ENCODE measurements at regions not wholly inside any gene's neighbourhood (a gene's known extent, or its start where the extent isn't known, plus 50 kb on each side); places are given as distances from the start of the nearest gene placed in this dataset.

- Histone ChIP-seq H3K4me3 (ENCODE audit: low read length) (no peak overlapping the region), H3K27me3 (ENCODE audit: low read depth, low read length) (no peaks in the 10 kb centered on the region), H3K4me1 (ENCODE audit: low read length) (no peaks in the 10 kb centered on the region), H3K27ac (ENCODE audit: low read length) (no peak overlapping the region), H4K20me1 (ENCODE audit: insufficient read depth, low read length) (no peaks in the 10 kb centered on the region), H3K79me2 (ENCODE audit: low read length) (no peaks in the 10 kb centered on the region), H3K36me3 (replicated peaks; ENCODE audit: low read depth, low read length) (no peaks in the 10 kb centered on the region), H3K9me3 (ENCODE audit: insufficient read depth, low read length) (no peaks in the 10 kb centered on the region), H2AFZ (ENCODE audit: low read depth, low read length) (no peak overlapping the region), H3K9ac (ENCODE audit: low read length) (no peak overlapping the region), H3K4me2 (ENCODE audit: low read length) (no peak overlapping the region)
- no peak for TF ChIP-seq EZH2phosphoT487 (IDR thresholded peaks at IDR 0.05; ENCODE audit: low read depth)
These were observed 124.2 kb upstream of the KCNJ16 start for GRCh38 chr17:69950701-69951418.

DNA sequence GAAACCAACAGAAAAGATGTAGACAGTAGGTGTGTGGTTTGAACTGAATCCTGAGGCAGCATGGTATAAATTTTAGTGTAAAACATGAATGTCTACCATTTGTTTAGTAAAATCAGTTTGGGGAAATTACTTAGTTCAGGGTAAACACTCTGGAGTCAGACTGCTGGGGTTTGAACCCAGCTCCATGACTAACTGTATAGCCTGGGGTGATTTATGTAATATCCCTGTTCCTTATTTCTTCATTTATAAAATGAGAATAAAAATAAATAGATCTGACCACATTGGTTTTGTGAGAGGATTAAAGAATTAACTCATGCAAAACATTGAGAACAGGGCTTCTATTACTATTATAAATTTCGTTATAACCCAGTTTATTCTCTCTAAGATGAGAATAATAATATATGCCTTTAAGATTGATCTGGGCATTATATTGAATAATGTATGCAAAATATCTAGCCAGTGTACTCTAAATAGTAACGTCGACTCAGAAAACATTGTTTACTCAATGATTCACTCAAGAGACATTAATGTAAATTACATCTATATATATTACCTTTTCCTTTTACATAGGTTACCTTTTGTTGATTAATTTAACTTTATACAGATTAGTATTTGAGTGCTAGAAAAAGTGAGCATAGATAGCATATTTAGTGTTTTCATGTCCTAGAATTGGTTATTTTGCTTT lies 120.6 kb upstream of the KCNJ16 start:
- no peaks in the 10 kb centered on the region for H4K20me1 ChIP-seq (ENCODE audit: insufficient read depth, low read length)
- no peaks in the 10 kb centered on the region for H3K79me2 ChIP-seq (ENCODE audit: low read length)
- TF ChIP-seq, protein P1, sequence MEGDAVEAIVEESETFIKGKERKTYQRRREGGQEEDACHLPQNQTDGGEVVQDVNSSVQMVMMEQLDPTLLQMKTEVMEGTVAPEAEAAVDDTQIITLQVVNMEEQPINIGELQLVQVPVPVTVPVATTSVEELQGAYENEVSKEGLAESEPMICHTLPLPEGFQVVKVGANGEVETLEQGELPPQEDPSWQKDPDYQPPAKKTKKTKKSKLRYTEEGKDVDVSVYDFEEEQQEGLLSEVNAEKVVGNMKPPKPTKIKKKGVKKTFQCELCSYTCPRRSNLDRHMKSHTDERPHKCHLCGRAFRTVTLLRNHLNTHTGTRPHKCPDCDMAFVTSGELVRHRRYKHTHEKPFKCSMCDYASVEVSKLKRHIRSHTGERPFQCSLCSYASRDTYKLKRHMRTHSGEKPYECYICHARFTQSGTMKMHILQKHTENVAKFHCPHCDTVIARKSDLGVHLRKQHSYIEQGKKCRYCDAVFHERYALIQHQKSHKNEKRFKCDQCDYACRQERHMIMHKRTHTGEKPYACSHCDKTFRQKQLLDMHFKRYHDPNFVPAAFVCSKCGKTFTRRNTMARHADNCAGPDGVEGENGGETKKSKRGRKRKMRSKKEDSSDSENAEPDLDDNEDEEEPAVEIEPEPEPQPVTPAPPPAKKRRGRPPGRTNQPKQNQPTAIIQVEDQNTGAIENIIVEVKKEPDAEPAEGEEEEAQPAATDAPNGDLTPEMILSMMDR (IDR thresholded peaks at IDR 0.05; ENCODE audit: low read depth, low read length) = no peak
- no peak for TF ChIP-seq EZH2phosphoT487 (IDR thresholded peaks at IDR 0.05; ENCODE audit: low read depth)
- no peaks in the 10 kb centered on the region for H3K9me3 ChIP-seq (ENCODE audit: insufficient read depth, low read length)
- H3K4me2 ChIP-seq (ENCODE audit: low read length) = no peak overlapping the region
- no peak overlapping the region for H3K4me3 ChIP-seq (ENCODE audit: low read length)
- no peaks in the 10 kb centered on the region for H3K27me3 ChIP-seq (ENCODE audit: low read depth, low read length)
- H3K4me1 ChIP-seq (ENCODE audit: low read length) = no peaks in the 10 kb centered on the region
- no peak overlapping the region for H3K27ac ChIP-seq (ENCODE audit: low read length)
- H3K36me3 ChIP-seq (replicated peaks; ENCODE audit: low read depth, low read length) = no peaks in the 10 kb centered on the region
- no peak overlapping the region for H3K9ac ChIP-seq (ENCODE audit: low read length)
- H2AFZ ChIP-seq (ENCODE audit: low read depth, low read length) = no peak overlapping the region

- Histone ChIP-seq H3K79me2 (ENCODE audit: low read length) (no peaks in the 10 kb centered on the region), H4K20me1 (ENCODE audit: insufficient read depth, low read length) (no peaks in the 10 kb centered on the region), H3K4me2 (ENCODE audit: low read length) (no peak overlapping the region), H3K27me3 (ENCODE audit: low read depth, low read length) (no peaks in the 10 kb centered on the region), H2AFZ (ENCODE audit: low read depth, low read length) (no peak overlapping the region), H3K27ac (ENCODE audit: low read length) (no peak overlapping the region), H3K9ac (ENCODE audit: low read length) (no peak overlapping the region), H3K4me3 (ENCODE audit: low read length) (no peak overlapping the region), H3K36me3 (replicated peaks; ENCODE audit: low read depth, low read length) (no peaks in the 10 kb centered on the region), H3K9me3 (ENCODE audit: insufficient read depth, low read length) (no peaks in the 10 kb centered on the region), H3K4me1 (ENCODE audit: low read length) (no peaks in the 10 kb centered on the region)
- no peak for TF ChIP-seq EZH2phosphoT487 (IDR thresholded peaks at IDR 0.05; ENCODE audit: low read depth)
- TF ChIP-seq, protein P1 (IDR thresholded peaks at IDR 0.05; ENCODE audit: low read depth, low read length) = no peak
These were observed 117.0 kb upstream of the KCNJ16 start for GRCh38 chr17:69958063-69958462.

DNA sequence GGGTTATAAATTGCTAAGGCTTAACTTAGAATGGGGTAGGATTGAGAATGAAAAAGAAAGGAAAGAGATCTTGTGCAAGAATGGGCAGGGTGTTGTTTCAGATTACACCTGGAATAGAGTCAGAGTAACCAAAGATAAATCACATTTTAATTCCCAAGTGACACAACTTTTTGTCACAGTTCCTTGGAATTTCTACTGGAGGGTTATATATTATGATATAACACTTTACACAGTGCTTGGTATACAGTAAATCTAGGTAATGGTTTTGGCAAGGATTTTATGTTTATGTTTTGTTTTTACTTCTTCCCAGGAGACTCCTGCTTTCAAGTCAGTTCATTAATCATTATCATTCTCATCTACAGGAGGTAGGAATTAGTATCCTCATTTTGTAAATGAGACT lies 115.7 kb upstream of the KCNJ16 start:
- no peak overlapping the region for H2AFZ ChIP-seq (ENCODE audit: low read depth, low read length)
- H4K20me1 ChIP-seq (ENCODE audit: insufficient read depth, low read length) = no peaks in the 10 kb centered on the region
- no peaks in the 10 kb centered on the region for H3K9me3 ChIP-seq (ENCODE audit: insufficient read depth, low read length)
- H3K79me2 ChIP-seq (ENCODE audit: low read length) = no peaks in the 10 kb centered on the region
- H3K4me1 ChIP-seq (ENCODE audit: low read length) = no peaks in the 10 kb centered on the region
- H3K4me2 ChIP-seq (ENCODE audit: low read length) = no peak overlapping the region
- H3K27me3 ChIP-seq (ENCODE audit: low read depth, low read length) = no peaks in the 10 kb centered on the region
- H3K9ac ChIP-seq (ENCODE audit: low read length) = no peak overlapping the region
- no peaks in the 10 kb centered on the region for H3K36me3 ChIP-seq (replicated peaks; ENCODE audit: low read depth, low read length)
- H3K4me3 ChIP-seq (ENCODE audit: low read length) = no peak overlapping the region
- H3K27ac ChIP-seq (ENCODE audit: low read length) = no peak overlapping the region
- TF ChIP-seq, protein P1 (IDR thresholded peaks at IDR 0.05; ENCODE audit: low read depth, low read length) = no peak
- no peak for TF ChIP-seq EZH2phosphoT487 (IDR thresholded peaks at IDR 0.05; ENCODE audit: low read depth)
